ENCODE measurements at regions not wholly inside any gene's neighbourhood (a gene's known extent, or its start where the extent isn't known, plus 50 kb on each side); places are given as distances from the start of the nearest gene placed in this dataset.

DNA sequence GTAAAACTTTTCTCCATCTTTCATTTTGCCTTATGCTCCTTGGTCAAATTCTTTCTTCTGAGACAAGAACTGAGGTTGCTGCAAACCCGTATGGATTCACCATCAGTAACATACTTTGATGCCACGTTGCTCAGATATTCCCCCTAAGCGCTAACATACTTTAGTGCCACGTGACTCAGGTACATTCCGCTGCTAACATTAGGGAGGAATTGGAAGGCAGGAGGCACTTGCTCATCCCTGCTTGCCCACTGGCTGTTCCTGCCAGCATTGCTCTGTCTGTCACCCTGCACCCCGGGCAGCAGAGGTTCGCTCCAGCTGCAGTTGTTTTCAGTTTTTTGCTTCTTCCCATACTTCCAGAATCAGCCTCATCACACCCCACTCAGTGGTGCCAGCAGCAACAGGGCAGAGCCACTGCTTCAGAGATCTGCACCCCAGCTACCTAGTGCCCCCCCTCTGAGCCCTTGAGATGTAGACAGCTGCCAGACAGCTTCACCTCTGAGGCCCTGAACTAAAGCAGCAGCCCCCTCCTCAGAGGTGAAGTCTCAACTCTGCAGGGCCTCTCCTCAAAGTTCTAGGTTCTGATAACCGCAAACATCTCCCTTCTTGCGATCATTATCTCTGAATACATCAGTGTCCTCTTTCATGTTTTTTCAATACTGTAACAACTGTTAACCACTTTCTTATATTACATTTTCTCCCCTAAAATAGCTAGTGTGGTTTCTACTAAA lies 228.0 kb upstream of the KIF2A start:
- H3K4me2 ChIP-seq (ENCODE audit: insufficient read depth, low read length), result peak overlapping the region; percentile 54
- no peak overlapping the region for H3K27ac ChIP-seq (ENCODE audit: low read length)
- TF ChIP-seq, protein P1, sequence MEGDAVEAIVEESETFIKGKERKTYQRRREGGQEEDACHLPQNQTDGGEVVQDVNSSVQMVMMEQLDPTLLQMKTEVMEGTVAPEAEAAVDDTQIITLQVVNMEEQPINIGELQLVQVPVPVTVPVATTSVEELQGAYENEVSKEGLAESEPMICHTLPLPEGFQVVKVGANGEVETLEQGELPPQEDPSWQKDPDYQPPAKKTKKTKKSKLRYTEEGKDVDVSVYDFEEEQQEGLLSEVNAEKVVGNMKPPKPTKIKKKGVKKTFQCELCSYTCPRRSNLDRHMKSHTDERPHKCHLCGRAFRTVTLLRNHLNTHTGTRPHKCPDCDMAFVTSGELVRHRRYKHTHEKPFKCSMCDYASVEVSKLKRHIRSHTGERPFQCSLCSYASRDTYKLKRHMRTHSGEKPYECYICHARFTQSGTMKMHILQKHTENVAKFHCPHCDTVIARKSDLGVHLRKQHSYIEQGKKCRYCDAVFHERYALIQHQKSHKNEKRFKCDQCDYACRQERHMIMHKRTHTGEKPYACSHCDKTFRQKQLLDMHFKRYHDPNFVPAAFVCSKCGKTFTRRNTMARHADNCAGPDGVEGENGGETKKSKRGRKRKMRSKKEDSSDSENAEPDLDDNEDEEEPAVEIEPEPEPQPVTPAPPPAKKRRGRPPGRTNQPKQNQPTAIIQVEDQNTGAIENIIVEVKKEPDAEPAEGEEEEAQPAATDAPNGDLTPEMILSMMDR (IDR thresholded peaks at IDR 0.05; ENCODE audit: borderline replicate concordance, extremely low read depth, low read length, poor library complexity, severe bottlenecking), result no peak
- TF ChIP-seq EZH2 (IDR thresholded peaks at IDR 0.05; ENCODE audit: borderline replicate concordance, low read depth, low read length, severe bottlenecking), result no peak
- H2AFZ ChIP-seq (ENCODE audit: low read depth, low read length), result no peak overlapping the region
- no peaks in the 10 kb centered on the region for H3K9me3 ChIP-seq (ENCODE audit: insufficient read depth, low read length, severe bottlenecking)
- ATAC-seq (ENCODE audit: insufficient read depth, low read depth) (peak; percentile 96), DNase-seq (peak; percentile 70)
- H4K20me1 ChIP-seq (ENCODE audit: insufficient read depth, low read length), result no peaks in the 10 kb centered on the region
- H3K27me3 ChIP-seq (ENCODE audit: insufficient read depth, low read length, poor library complexity), result peaks cover 4% of the 10 kb centered on the region
- H3K79me2 ChIP-seq (ENCODE audit: insufficient read depth, low read length), result no peaks in the 10 kb centered on the region
- H3K9ac ChIP-seq (ENCODE audit: low read depth, low read length), result no peak overlapping the region
- peaks cover 19% of the 10 kb centered on the region for H3K4me1 ChIP-seq (ENCODE audit: insufficient read depth, low read length)
- peak overlapping the region in 1 of 2 experiments; percentile 34; a peak in 2 of 4 replicates for H3K4me3 ChIP-seq (ENCODE audit: low read depth in 1 of 2, low read length in 2 of 2)
- no peaks in the 10 kb centered on the region for H3K36me3 ChIP-seq (ENCODE audit: insufficient read depth, low read length)

DNA sequence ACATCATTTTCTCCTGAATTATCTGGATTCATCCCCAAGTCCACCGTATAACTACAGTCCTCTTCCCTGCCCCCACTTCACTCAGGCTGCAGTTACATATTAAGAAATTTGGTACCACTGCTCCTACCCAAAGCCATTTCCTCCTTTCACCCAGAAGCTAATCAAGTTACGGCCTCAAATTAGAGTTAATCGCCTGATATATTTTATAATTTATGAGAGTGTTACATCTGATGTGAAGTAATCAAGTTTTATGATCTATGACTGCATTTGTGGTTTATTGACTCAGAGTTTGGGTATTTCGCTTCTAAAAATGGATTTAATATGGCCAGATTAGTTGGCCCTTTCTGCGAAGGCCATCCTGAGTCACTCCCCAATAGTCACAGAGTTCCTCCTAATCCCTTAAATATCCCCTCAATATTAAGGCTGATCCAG lies 223.6 kb upstream of the KIF2A start:
- DNase-seq, result no peak
- H3K9me3 ChIP-seq (ENCODE audit: insufficient read depth, low read length, severe bottlenecking), result no peaks in the 10 kb centered on the region
- H3K4me2 ChIP-seq (ENCODE audit: insufficient read depth, low read length), result no peak overlapping the region
- H3K4me1 ChIP-seq (ENCODE audit: insufficient read depth, low read length), result peaks cover 14% of the 10 kb centered on the region
- H3K27me3 ChIP-seq (ENCODE audit: insufficient read depth, low read length, poor library complexity), result peaks cover 11% of the 10 kb centered on the region
- no peaks in the 10 kb centered on the region for H4K20me1 ChIP-seq (ENCODE audit: insufficient read depth, low read length)
- H3K4me3 ChIP-seq (ENCODE audit: low read depth in 1 of 2, low read length in 2 of 2), result no peak overlapping the region
- H3K27ac ChIP-seq (ENCODE audit: low read length), result no peak overlapping the region
- ATAC-seq (ENCODE audit: insufficient read depth, low read depth), result no peak
- TF ChIP-seq, protein P1 (IDR thresholded peaks at IDR 0.05; ENCODE audit: borderline replicate concordance, extremely low read depth, low read length, poor library complexity, severe bottlenecking), result no peak
- TF ChIP-seq EZH2 (IDR thresholded peaks at IDR 0.05; ENCODE audit: borderline replicate concordance, low read depth, low read length, severe bottlenecking), result no peak
- no peaks in the 10 kb centered on the region for H3K36me3 ChIP-seq (ENCODE audit: insufficient read depth, low read length)
- no peak overlapping the region for H3K9ac ChIP-seq (ENCODE audit: low read depth, low read length)
- H3K79me2 ChIP-seq (ENCODE audit: insufficient read depth, low read length), result no peaks in the 10 kb centered on the region
- no peak overlapping the region for H2AFZ ChIP-seq (ENCODE audit: low read depth, low read length)

DNA sequence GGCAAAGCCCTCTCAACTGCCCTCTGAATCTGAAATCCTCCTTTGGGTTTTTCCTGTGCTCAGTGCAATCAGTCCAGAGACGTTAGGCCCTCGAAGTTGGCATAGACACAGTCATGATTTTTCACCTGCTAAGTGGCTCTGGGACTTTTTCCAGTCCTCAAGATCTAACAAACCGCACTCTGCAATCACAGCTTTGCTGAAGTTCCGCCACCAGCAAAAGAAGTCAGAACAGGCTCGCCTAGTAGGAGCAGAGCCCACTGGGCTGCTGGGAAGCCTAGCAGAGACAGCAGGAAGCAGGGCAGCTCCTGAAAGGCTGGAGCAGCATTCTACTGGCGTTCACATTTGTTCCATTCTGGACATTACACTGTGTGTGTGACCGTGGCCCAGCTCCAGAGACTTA lies 222.8 kb upstream of the KIF2A start:
- Histone ChIP-seq H2AFZ (ENCODE audit: low read depth, low read length) (no peak overlapping the region), H3K9ac (ENCODE audit: low read depth, low read length) (no peak overlapping the region), H3K4me3 (ENCODE audit: low read depth in 1 of 2, low read length in 2 of 2) (no peak overlapping the region), H3K4me1 (ENCODE audit: insufficient read depth, low read length) (peaks cover 5% of the 10 kb centered on the region), H3K27ac (ENCODE audit: low read length) (no peak overlapping the region), H3K27me3 (ENCODE audit: insufficient read depth, low read length, poor library complexity) (peaks cover 11% of the 10 kb centered on the region), H3K9me3 (ENCODE audit: insufficient read depth, low read length, severe bottlenecking) (no peaks in the 10 kb centered on the region), H3K79me2 (ENCODE audit: insufficient read depth, low read length) (no peaks in the 10 kb centered on the region), H3K36me3 (ENCODE audit: insufficient read depth, low read length) (no peaks in the 10 kb centered on the region), H3K4me2 (ENCODE audit: insufficient read depth, low read length) (no peak overlapping the region), H4K20me1 (ENCODE audit: insufficient read depth, low read length) (no peaks in the 10 kb centered on the region)
- DNase-seq (no peak), ATAC-seq (ENCODE audit: insufficient read depth, low read depth) (no peak)
- TF ChIP-seq, protein P1 (IDR thresholded peaks at IDR 0.05; ENCODE audit: borderline replicate concordance, extremely low read depth, low read length, poor library complexity, severe bottlenecking), result no peak
- TF ChIP-seq EZH2 (IDR thresholded peaks at IDR 0.05; ENCODE audit: borderline replicate concordance, low read depth, low read length, severe bottlenecking), result no peak
